GM23248 (cell line): ENCODE measurements at regions not wholly inside any gene's neighbourhood (a gene's known extent, or its start where the extent isn't known, plus 50 kb on each side); places are given as distances from the start of the nearest gene placed in this dataset.

Source experiments
- DNase-seq: peaks from one replicate; pipeline ENCODE4 v3.0.0-alpha.2; 2015
- H2AFZ ChIP-seq: fragments of 200-600 bp; sonication (generic); 2 replicates; pipeline ENCODE4 v1.6.1; 2016; ENCODE audit warnings: antibody characterized with exemption
- H3F3A ChIP-seq: fragments of 200-600 bp; sonication (generic); 2 replicates; pipeline ENCODE4 v1.6.1; 2016; ENCODE audit warnings: mild to moderate bottlenecking, antibody characterized with exemption, mixed run types; ENCODE audit not compliant: insufficient read depth
- H3K27ac ChIP-seq: fragments of 200-600 bp; sonication (generic); 2 replicates; pipeline ENCODE4 v1.5.1; 2016; ENCODE audit warnings: mild to moderate bottlenecking
- H3K27me3 ChIP-seq: fragments of 200-600 bp; sonication (generic); replicated peaks from 2 replicates; pipeline ENCODE4 v1.6.1; 2016; ENCODE audit warnings: mild to moderate bottlenecking; ENCODE audit not compliant: insufficient read depth
- H3K36me3 ChIP-seq: fragments of 200-600 bp; sonication (generic); 2 replicates; pipeline ENCODE4 v1.6.1; 2016; ENCODE audit warnings: low read depth, mild to moderate bottlenecking
- H3K4me1 ChIP-seq: fragments of 200-600 bp; sonication (generic); 2 replicates; pipeline ENCODE4 v1.6.1; 2016; ENCODE audit warnings: mild to moderate bottlenecking; ENCODE audit not compliant: insufficient read depth
- H3K4me2 ChIP-seq: fragments of 200-600 bp; sonication (generic); one replicate; pipeline ENCODE4 v1.6.1; 2016; ENCODE audit warnings: mild to moderate bottlenecking; ENCODE audit not compliant: unreplicated experiment
- H3K4me3 ChIP-seq: fragments of 200-600 bp; sonication (generic); 2 replicates; pipeline ENCODE4 v1.5.1; 2016; ENCODE audit warnings: mild to moderate bottlenecking
- H3K79me2 ChIP-seq: fragments of 200-600 bp; sonication (generic); 2 replicates; pipeline ENCODE4 v1.6.1; 2016; ENCODE audit warnings: mild to moderate bottlenecking; ENCODE audit not compliant: insufficient read depth
- H3K9ac ChIP-seq: fragments of 200-600 bp; sonication (generic); 2 replicates; pipeline ENCODE4 v1.6.1; 2016; ENCODE audit warnings: mild to moderate bottlenecking
- H3K9me2 ChIP-seq: fragments of 200-600 bp; sonication (generic); 2 replicates; pipeline ENCODE4 v1.6.1; 2016; ENCODE audit warnings: mixed run types, mild to moderate bottlenecking, moderate library complexity; ENCODE audit not compliant: insufficient read depth
- H3K9me3 ChIP-seq: fragments of 200-600 bp; sonication (generic); one replicate; pipeline ENCODE4 v1.6.1; 2017; ENCODE audit warnings: low read depth
- H4K20me1 ChIP-seq: fragments of 200-600 bp; sonication (generic); 2 replicates; pipeline ENCODE4 v1.6.0; 2016; ENCODE audit not compliant: insufficient read depth
- EZH2 ChIP-seq: fragments of 200-600 bp; sonication (generic); IDR thresholded peaks from 2 replicates; pipeline ENCODE4 v1.6.1; 2018; ENCODE audit warnings: antibody characterized with exemption, mild to moderate bottlenecking; ENCODE audit not compliant: insufficient read depth, poor library complexity, severe bottlenecking
- EZH2phosphoT487 ChIP-seq: fragments of 200-600 bp; sonication (generic); IDR thresholded peaks from 2 replicates; pipeline ENCODE4 v1.6.1; 2018; ENCODE audit warnings: antibody characterized with exemption, moderate library complexity, mild to moderate bottlenecking, low read depth; ENCODE audit not compliant: insufficient read depth
- WGBS, 2 experiments: methylation state at CpG; one replicate each; pipeline ENCODE4 v1.1.6; 2015 to 2017; ENCODE audit warnings: low lambda C conversion rate in 2 of 2, low coverage in 1 of 2; ENCODE audit errors: missing lambda C conversion rate in 2 of 2; 5-methylcytosine and 5-hydroxymethylcytosine counted together
- in situ Hi-C: fragments of 300-500 bp; cut with MboI; formaldehyde crosslinking; loops from 2 replicates; pipeline ENCODE4 v1.15.0; 2020

GRCh38 chr5:57540823-57541222 is 58.2 kb upstream of the ACTBL2 start:
- peaks cover 28% of the 10 kb centered on the region for H3F3A ChIP-seq
- H3K79me2 ChIP-seq, result no peaks in the 10 kb centered on the region
- H3K27me3 ChIP-seq, result no peaks in the 10 kb centered on the region
- no peak overlapping the region for H3K4me2 ChIP-seq
- peaks cover 26% of the 10 kb centered on the region for H3K4me1 ChIP-seq
- no peaks in the 10 kb centered on the region for H3K9me2 ChIP-seq
- no peaks in the 10 kb centered on the region for H3K36me3 ChIP-seq
- no peak for TF ChIP-seq EZH2phosphoT487
- no peak for TF ChIP-seq EZH2
- in situ Hi-C loops, result no loop called here
- no peaks in the 10 kb centered on the region for H3K9me3 ChIP-seq
- no peak overlapping the region for H3K4me3 ChIP-seq
- H4K20me1 ChIP-seq, result no peaks in the 10 kb centered on the region
- WGBS, 2 experiments, result 95 to 97% methylated on average over 2 of the region's 2 CpGs
- DNase-seq, result no peak
- no peak overlapping the region for H3K9ac ChIP-seq
- H3K27ac ChIP-seq, result no peak overlapping the region
- no peak overlapping the region for H2AFZ ChIP-seq

- Histone ChIP-seq H3K79me2 (no peaks in the 10 kb centered on the region), H3F3A (peaks cover 28% of the 10 kb centered on the region), H3K36me3 (no peaks in the 10 kb centered on the region), H3K9me2 (no peaks in the 10 kb centered on the region), H3K27ac (peak overlapping the region; percentile 98), H2AFZ (peak overlapping the region; percentile 49), H4K20me1 (no peaks in the 10 kb centered on the region), H3K9ac (peak overlapping the region; percentile 84), H3K4me2 (peak overlapping the region; percentile 70), H3K27me3 (no peaks in the 10 kb centered on the region), H3K9me3 (no peaks in the 10 kb centered on the region), H3K4me1 (peaks cover 26% of the 10 kb centered on the region), H3K4me3 (peak overlapping the region; percentile 55; the same call in 1 of the 2 replicates)
- peak; percentile 68 for DNase-seq
- in situ Hi-C loops, result no loop called here
- WGBS, 2 experiments, result 25 to 26% methylated on average over 3 of the region's 3 CpGs
- TF ChIP-seq EZH2phosphoT487 (no peak), EZH2 (no peak)
Observed at GRCh38 chr5:57539281-57539701, 56.7 kb upstream of the ACTBL2 start.

- peak overlapping the region; percentile 55 for H3K4me3 ChIP-seq
- 0 to 2% methylated on average over 7 of the region's 7 CpGs for WGBS, 2 experiments
- no peaks in the 10 kb centered on the region for H3K27me3 ChIP-seq
- H2AFZ ChIP-seq, result peak overlapping the region; percentile 49
- peak overlapping the region; percentile 98 for H3K27ac ChIP-seq
- in situ Hi-C loops, result no loop called here
- peak overlapping the region; percentile 70 for H3K4me2 ChIP-seq
- DNase-seq, result peak; percentile 96
- no peaks in the 10 kb centered on the region for H3K36me3 ChIP-seq
- H3K9me3 ChIP-seq, result no peaks in the 10 kb centered on the region
- H3K9ac ChIP-seq, result peak overlapping the region; percentile 84
- H3K9me2 ChIP-seq, result no peaks in the 10 kb centered on the region
- H3F3A ChIP-seq, result peaks cover 28% of the 10 kb centered on the region
- no peak for TF ChIP-seq EZH2phosphoT487
- TF ChIP-seq EZH2, result no peak
- no peaks in the 10 kb centered on the region for H3K79me2 ChIP-seq
- no peaks in the 10 kb centered on the region for H4K20me1 ChIP-seq
- peaks cover 27% of the 10 kb centered on the region for H3K4me1 ChIP-seq
Observed at GRCh38 chr5:57538341-57538955, 55.8 kb upstream of the ACTBL2 start.

- no peaks in the 10 kb centered on the region for H3K9me2 ChIP-seq
- peak overlapping the region; percentile 98 for H3K27ac ChIP-seq
Observed at GRCh38 chr5:57537811-57538210, 55.2 kb upstream of the ACTBL2 start.

More at GRCh38 chr5:57537811-57538210, 55.2 kb upstream of the ACTBL2 start:
- WGBS, 2 experiments, result 34 to 46% methylated on average over 2 of the region's 2 CpGs
- Histone ChIP-seq H3K27me3 (no peaks in the 10 kb centered on the region), H3K9ac (peak overlapping the region; percentile 84), H4K20me1 (no peaks in the 10 kb centered on the region), H3K79me2 (no peaks in the 10 kb centered on the region), H3K9me3 (no peaks in the 10 kb centered on the region), H3K4me2 (peak overlapping the region; percentile 70), H3F3A (peaks cover 32% of the 10 kb centered on the region), H2AFZ (peak overlapping the region; percentile 49), H3K36me3 (no peaks in the 10 kb centered on the region), H3K4me1 (peaks cover 33% of the 10 kb centered on the region), H3K4me3 (no peak overlapping the region)
- in situ Hi-C loops, result no loop called here
- DNase-seq, result peak; percentile 22
- TF ChIP-seq EZH2phosphoT487, result no peak
- TF ChIP-seq EZH2, result no peak
